ENCODE measurements at regions not wholly inside any gene's neighbourhood (a gene's known extent, or its start where the extent isn't known, plus 50 kb on each side); places are given as distances from the start of the nearest gene placed in this dataset.
A peak's percentile ranks its signal among the peaks of the same experiment; 100 is the strongest.

GRCh38 chr14:59013672-59014298 is 174.7 kb upstream of the DAAM1 start:
- TF ChIP-seq, protein P1, sequence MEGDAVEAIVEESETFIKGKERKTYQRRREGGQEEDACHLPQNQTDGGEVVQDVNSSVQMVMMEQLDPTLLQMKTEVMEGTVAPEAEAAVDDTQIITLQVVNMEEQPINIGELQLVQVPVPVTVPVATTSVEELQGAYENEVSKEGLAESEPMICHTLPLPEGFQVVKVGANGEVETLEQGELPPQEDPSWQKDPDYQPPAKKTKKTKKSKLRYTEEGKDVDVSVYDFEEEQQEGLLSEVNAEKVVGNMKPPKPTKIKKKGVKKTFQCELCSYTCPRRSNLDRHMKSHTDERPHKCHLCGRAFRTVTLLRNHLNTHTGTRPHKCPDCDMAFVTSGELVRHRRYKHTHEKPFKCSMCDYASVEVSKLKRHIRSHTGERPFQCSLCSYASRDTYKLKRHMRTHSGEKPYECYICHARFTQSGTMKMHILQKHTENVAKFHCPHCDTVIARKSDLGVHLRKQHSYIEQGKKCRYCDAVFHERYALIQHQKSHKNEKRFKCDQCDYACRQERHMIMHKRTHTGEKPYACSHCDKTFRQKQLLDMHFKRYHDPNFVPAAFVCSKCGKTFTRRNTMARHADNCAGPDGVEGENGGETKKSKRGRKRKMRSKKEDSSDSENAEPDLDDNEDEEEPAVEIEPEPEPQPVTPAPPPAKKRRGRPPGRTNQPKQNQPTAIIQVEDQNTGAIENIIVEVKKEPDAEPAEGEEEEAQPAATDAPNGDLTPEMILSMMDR (IDR thresholded peaks at IDR 0.05; ENCODE audit: extremely low read depth, insufficient read depth, missing control alignments), result no peak
- in situ Hi-C loops (cut with MboI; ENCODE audit: low pct_unique_long_range_greater_than_20kb, low sequenced_read_pairs, unreplicated experiment), result no loop called here
- no peak for DNase-seq (ENCODE audit: low spot score)

- DNase-seq (ENCODE audit: low spot score), result no peak
- in situ Hi-C loops (cut with MboI; ENCODE audit: low pct_unique_long_range_greater_than_20kb, low sequenced_read_pairs, unreplicated experiment), result no loop called here
- TF ChIP-seq, protein P1 (IDR thresholded peaks at IDR 0.05; ENCODE audit: extremely low read depth, insufficient read depth, missing control alignments), result no peak
These were observed 173.0 kb upstream of the DAAM1 start for GRCh38 chr14:59015482-59015881.

- DNase-seq (ENCODE audit: low spot score), result no peak
These were observed 171.0 kb upstream of the DAAM1 start for GRCh38 chr14:59017285-59017965.

GRCh38 chr14:59018460-59018859 is 170.0 kb upstream of the DAAM1 start:
- no peak for DNase-seq (ENCODE audit: low spot score)
- TF ChIP-seq, protein P1 (IDR thresholded peaks at IDR 0.05; ENCODE audit: extremely low read depth, insufficient read depth, missing control alignments), result no peak
- in situ Hi-C loops (cut with MboI; ENCODE audit: low pct_unique_long_range_greater_than_20kb, low sequenced_read_pairs, unreplicated experiment), result no loop called here

More at GRCh38 chr14:59017285-59017965, 171.0 kb upstream of the DAAM1 start:
- in situ Hi-C loops (cut with MboI; ENCODE audit: low pct_unique_long_range_greater_than_20kb, low sequenced_read_pairs, unreplicated experiment), result no loop called here
- TF ChIP-seq, protein P1 (IDR thresholded peaks at IDR 0.05; ENCODE audit: extremely low read depth, insufficient read depth, missing control alignments), result no peak

DNA sequence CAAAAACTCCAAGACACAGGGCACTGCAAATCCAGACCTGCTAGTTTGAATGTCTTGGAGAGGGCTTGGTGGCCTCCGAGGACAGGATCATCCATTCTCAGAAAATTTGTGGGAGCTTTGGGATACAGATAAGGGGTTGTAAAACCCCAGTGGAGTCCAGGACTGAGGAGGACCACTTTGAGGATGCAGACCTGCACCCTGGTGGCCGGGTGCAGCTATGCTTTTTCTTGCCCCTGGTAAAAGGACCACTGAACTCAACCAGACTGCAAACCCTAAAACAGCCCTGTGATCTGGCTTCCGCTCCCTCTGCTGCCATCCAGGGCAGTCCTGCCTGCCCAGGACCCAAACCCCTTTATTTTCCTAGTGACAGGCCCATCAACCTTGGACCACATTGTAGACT is 169.5 kb upstream of the DAAM1 start:
- no peak for DNase-seq (ENCODE audit: low spot score)
- TF ChIP-seq, protein P1 (IDR thresholded peaks at IDR 0.05; ENCODE audit: extremely low read depth, insufficient read depth, missing control alignments), result peak; percentile 44
- in situ Hi-C loops (cut with MboI; ENCODE audit: low pct_unique_long_range_greater_than_20kb, low sequenced_read_pairs, unreplicated experiment), result no loop called here

DNA sequence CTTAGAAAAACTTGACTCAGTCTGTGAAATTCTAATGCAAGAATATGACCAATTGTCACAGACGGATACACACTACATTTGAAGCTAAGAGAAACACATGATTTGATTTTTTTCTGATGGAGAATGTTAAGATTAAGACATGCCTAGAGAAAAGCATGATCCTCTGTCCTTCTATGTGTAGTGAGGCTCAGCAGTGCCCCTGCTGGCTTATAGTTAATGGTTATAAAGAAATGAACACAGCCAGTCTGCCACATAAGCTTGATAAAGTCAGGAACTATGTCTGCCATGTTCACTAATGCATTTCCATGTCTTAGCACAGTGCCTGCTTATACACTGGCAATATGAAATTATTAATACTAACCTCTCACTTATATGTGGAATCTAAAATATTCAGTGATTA is 168.1 kb upstream of the DAAM1 start:
- in situ Hi-C loops (cut with MboI; ENCODE audit: low pct_unique_long_range_greater_than_20kb, low sequenced_read_pairs, unreplicated experiment), result no loop called here
- DNase-seq (ENCODE audit: low spot score), result no peak
- TF ChIP-seq, protein P1 (IDR thresholded peaks at IDR 0.05; ENCODE audit: extremely low read depth, insufficient read depth, missing control alignments), result peak; percentile 45

Measured in GM13977 (cell line).